Suprapubic skin (tissue), 4 donors: ENCODE measurements at regions not wholly inside any gene's neighbourhood (a gene's known extent, or its start where the extent isn't known, plus 50 kb on each side); places are given as distances from the start of the nearest gene placed in this dataset.
"Not testable (repeated sequence)": the region's sequence is repeated elsewhere in the genome, so short reads cannot be mapped to it uniquely, and the experiment has no call there.

Experiments
- DNase-seq, 2 donors: peaks; one replicate each; pipeline ENCODE4 v3.0.0-alpha.2; 2019; ENCODE audit warnings: low spot score in 2 of 2
- H3K27ac ChIP-seq: fragments of 200-600 bp; sonication (generic); one replicate; pipeline ENCODE4 v1.5.1; 2019
- H3K27me3 ChIP-seq: fragments of 200-600 bp; sonication (generic); one replicate; pipeline ENCODE4 v1.5.1; 2019
- H3K36me3 ChIP-seq: fragments of 200-600 bp; sonication (generic); one replicate; pipeline ENCODE4 v1.5.1; 2019
- H3K4me1 ChIP-seq: fragments of 200-600 bp; sonication (generic); one replicate; pipeline ENCODE4 v1.5.1; 2019
- H3K4me3 ChIP-seq: fragments of 200-600 bp; sonication (generic); one replicate; pipeline ENCODE4 v1.5.1; 2019; ENCODE audit warnings: mild to moderate bottlenecking
- H3K9me3 ChIP-seq: fragments of 200-600 bp; sonication (generic); one replicate; pipeline ENCODE4 v1.5.1; 2019
- CTCF ChIP-seq, 2 donors: fragments of 200-600 bp in 1 of 2; fragments of 450-650 bp in 1 of 2; sonication (generic) in 1 of 2; IDR thresholded peaks; one replicate each; pipeline ENCODE4 v1.5.1; 2016 to 2019; ENCODE audit warnings: antibody characterized with exemption in 2 of 2, mild to moderate bottlenecking in 1 of 2, moderate library complexity in 1 of 2
- EP300 ChIP-seq: sonication (generic); formaldehyde crosslinking; IDR thresholded peaks from one replicate; pipeline ENCODE4 v1.6.1; 2017; ENCODE audit warnings: antibody characterized with exemption
- POLR2A ChIP-seq, 2 donors: fragments of 450-650 bp; IDR thresholded peaks; one replicate each; pipeline ENCODE4 v1.6.1; 2017; ENCODE audit warnings: antibody characterized with exemption in 2 of 2, mild to moderate bottlenecking in 2 of 2, moderate library complexity in 2 of 2
- POLR2AphosphoS5 ChIP-seq, 3 donors: sonication (generic); formaldehyde crosslinking; IDR thresholded peaks; one replicate each; pipeline ENCODE4 v1.6.1; 2017; ENCODE audit warnings: antibody characterized with exemption in 3 of 3
- WGBS: methylation state at CpG from one replicate; pipeline ENCODE4 v1.1.5; 2018; 5-methylcytosine and 5-hydroxymethylcytosine counted together

DNA sequence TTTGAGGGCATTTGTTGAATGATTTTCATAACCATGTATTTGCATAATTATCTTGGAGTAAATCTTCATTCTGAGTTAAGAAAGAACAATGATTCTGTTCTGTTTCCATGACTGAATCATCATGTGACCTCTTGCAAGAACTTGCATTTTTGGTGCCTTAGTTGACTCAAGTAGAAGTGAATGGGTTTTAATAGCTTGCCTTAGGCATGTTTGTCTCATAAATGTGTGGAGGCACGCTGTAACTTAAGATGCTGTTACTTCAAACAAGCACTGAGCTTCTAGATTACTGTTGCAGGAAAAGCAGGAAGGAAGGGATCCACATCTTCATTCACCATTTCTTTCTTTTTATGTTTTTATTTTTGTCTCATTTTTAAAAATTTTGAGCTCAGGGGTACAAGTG lies 875.8 kb downstream of the PRIM2 start:
- H3K4me3 ChIP-seq, H3K36me3 ChIP-seq, H3K27me3 ChIP-seq, H3K27ac ChIP-seq, DNase-seq, H3K4me1 ChIP-seq, H3K9me3 ChIP-seq: not testable (repeated sequence)
- 20% methylated on average over 1 of the region's 1 CpG for WGBS

GRCh38 chr6:58198301-58198700 lies 880.9 kb downstream of the PRIM2 start:
- H3K4me1 ChIP-seq, result no peaks in the 10 kb centered on the region
- no peaks in the 10 kb centered on the region for H3K36me3 ChIP-seq
- TF ChIP-seq CTCF (IDR thresholded peaks at IDR 0.05), result no peak
- TF ChIP-seq EP300, result no peak
- TF ChIP-seq POLR2A (IDR thresholded peaks at IDR 0.05), result no peak
- no peak for TF ChIP-seq POLR2AphosphoS5 (IDR thresholded peaks at IDR 0.05)
- no peak overlapping the region for H3K27ac ChIP-seq
- DNase-seq, result no peak
- H3K4me3 ChIP-seq, result no peak overlapping the region
- H3K27me3 ChIP-seq, result no peaks in the 10 kb centered on the region
- no peaks in the 10 kb centered on the region for H3K9me3 ChIP-seq
- WGBS, result 83% methylated on average over 5 of the region's 5 CpGs

GRCh38 chr6:58237124-58237523 lies 919.7 kb downstream of the PRIM2 start:
- not testable (repeated sequence) for H3K4me3 ChIP-seq, H3K27ac ChIP-seq, H3K4me1 ChIP-seq, H3K27me3 ChIP-seq, DNase-seq, H3K36me3 ChIP-seq, H3K9me3 ChIP-seq
- 100% methylated on average over 1 of the region's 1 CpG for WGBS

GRCh38 chr6:58238421-58238820 lies 921.0 kb downstream of the PRIM2 start:
- H3K36me3 ChIP-seq, H3K9me3 ChIP-seq, H3K4me3 ChIP-seq, H3K27ac ChIP-seq, H3K27me3 ChIP-seq, DNase-seq, H3K4me1 ChIP-seq: not testable (repeated sequence)

GRCh38 chr6:58257625-58258024 lies 940.2 kb downstream of the PRIM2 start:
- DNase-seq, H3K36me3 ChIP-seq, H3K27ac ChIP-seq, H3K9me3 ChIP-seq, H3K4me1 ChIP-seq, H3K27me3 ChIP-seq, H3K4me3 ChIP-seq: not testable (repeated sequence)
- WGBS, result 92% methylated on average over 16 of the region's 23 CpGs

DNA sequence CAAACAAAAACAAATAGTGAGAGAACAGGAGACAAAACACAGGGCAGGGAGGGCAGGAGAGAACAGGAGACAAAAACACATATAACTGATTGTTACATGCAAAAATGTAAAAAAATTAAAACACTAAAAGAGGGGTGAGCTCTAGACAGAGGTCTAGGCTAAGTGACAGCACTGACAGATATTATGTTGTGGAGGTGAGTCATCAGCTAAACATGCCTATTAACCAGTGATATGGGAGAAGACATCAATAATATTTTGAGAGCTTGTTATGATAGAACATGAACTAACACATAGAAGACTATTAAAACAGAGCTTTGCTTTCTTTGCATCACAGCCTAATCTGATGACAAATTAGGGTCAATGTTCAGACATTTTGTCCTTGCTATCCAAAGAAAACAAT lies 972.7 kb downstream of the PRIM2 start:
- H3K4me3 ChIP-seq, result no peak overlapping the region
- H3K9me3 ChIP-seq, result peaks cover 6% of the 10 kb centered on the region
- H3K36me3 ChIP-seq, result no peaks in the 10 kb centered on the region
- no peak for TF ChIP-seq CTCF (IDR thresholded peaks at IDR 0.05)
- no peak overlapping the region for H3K27ac ChIP-seq
- H3K27me3 ChIP-seq, result no peaks in the 10 kb centered on the region
- DNase-seq, result no peak
- no peaks in the 10 kb centered on the region for H3K4me1 ChIP-seq

DNA sequence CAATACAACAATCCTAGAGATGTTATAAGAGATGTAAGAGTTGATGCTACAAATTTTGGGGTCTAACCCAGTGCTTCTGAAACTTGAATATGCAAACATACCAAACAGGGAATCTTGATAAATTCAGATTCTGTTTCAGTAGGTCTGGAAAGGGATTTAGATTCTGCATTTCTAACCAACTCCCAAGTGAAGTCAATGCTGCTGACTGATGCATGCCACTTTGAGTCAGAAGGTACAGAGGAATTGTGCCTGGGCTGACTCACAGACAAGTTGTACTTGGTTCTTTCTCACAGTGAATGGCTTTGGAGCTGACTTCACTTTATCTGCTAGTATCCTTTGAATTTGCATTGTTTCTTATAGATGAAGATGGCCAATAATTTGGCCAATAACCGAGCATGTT lies 973.9 kb downstream of the PRIM2 start:
- not testable (repeated sequence) for H3K9me3 ChIP-seq, H3K4me1 ChIP-seq, H3K27ac ChIP-seq, DNase-seq, H3K4me3 ChIP-seq, H3K27me3 ChIP-seq, H3K36me3 ChIP-seq
- 77% methylated on average over 1 of the region's 1 CpG for WGBS

GRCh38 chr6:58307901-58308300 lies 990.5 kb downstream of the PRIM2 start:
- H3K36me3 ChIP-seq, H3K4me1 ChIP-seq, H3K4me3 ChIP-seq, DNase-seq, H3K9me3 ChIP-seq, H3K27ac ChIP-seq, H3K27me3 ChIP-seq: not testable (repeated sequence)

- not testable (repeated sequence) for H3K4me1 ChIP-seq, H3K27me3 ChIP-seq, H3K36me3 ChIP-seq, H3K27ac ChIP-seq, H3K9me3 ChIP-seq, H3K4me3 ChIP-seq, DNase-seq
These were observed 1014.7 kb downstream of the PRIM2 start for GRCh38 chr6:58332108-58332507.

DNA sequence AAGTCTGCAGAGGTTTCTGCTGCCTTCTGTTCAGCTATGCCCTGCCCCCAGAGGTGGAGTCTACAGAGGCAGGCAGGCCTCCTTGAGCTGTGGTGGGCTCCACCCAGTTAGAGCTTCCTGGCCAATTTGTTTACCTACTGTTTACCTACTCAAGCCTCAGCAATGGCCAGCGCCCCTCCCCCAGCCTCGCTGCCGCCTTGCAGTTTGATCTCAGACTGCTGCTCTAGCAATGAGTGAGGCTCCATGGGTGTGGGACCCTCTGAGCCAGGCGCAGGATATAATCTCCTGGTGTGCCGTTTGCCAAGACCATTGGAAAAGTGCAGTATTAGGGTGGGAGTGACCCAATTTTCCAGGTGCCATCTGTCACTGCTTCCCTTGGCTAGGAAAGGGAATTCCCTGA lies 1024.9 kb downstream of the PRIM2 start:
- H3K36me3 ChIP-seq, H3K27me3 ChIP-seq, H3K4me3 ChIP-seq, DNase-seq, H3K4me1 ChIP-seq, H3K27ac ChIP-seq: not testable (repeated sequence)
- WGBS, result 83% methylated on average over 2 of the region's 5 CpGs
- peaks cover 10% of the 10 kb centered on the region for H3K9me3 ChIP-seq

DNA sequence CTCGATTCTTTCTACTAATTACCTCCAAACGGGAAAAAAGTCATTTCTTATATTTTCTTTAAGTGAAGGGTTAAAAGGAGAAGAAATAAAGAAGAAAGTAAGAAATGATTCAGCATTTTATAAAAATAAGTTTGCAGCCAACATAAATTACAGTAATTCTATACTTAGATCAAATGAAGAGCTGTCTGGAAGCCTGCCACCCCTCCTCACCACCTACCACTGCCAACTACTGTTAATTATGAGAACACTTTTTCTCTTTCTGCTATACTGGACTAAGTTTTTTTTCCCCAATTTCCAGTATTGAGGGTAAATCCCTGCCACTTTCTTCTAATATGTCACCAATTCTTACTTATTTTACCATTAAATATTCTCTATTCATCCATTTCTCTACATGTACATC lies 1030.1 kb downstream of the PRIM2 start:
- H3K27ac ChIP-seq, H3K36me3 ChIP-seq, DNase-seq, H3K4me1 ChIP-seq, H3K27me3 ChIP-seq, H3K9me3 ChIP-seq, H3K4me3 ChIP-seq: not testable (repeated sequence)
- WGBS, result 85% methylated on average over 2 of the region's 2 CpGs

- DNase-seq, H3K4me1 ChIP-seq, H3K27me3 ChIP-seq, H3K36me3 ChIP-seq, H3K27ac ChIP-seq, H3K9me3 ChIP-seq, H3K4me3 ChIP-seq: not testable (repeated sequence)
- 90% methylated on average over 1 of the region's 1 CpG for WGBS
These were observed 1034.2 kb downstream of the PRIM2 start for GRCh38 chr6:58351619-58352018.

DNA sequence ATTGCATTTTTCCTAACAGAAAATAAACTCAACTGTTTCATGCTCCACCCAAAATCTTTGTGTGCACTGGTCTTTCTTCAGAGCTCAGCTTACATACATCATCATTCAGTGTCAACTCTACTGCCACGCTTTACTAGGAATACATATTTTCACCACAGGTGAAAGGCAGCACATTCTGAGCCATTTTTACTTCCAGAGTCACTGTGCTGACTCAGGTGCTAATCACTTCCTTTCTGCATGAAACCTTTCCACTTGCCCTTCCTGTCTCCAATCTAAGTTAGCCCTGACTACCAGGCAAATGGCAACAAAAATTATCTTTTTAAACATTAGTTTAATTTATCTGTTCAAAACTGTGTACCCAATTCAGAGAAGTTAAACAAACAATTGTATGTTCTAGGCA lies 1041.0 kb downstream of the PRIM2 start:
- H3K36me3 ChIP-seq, H3K27me3 ChIP-seq, H3K9me3 ChIP-seq, H3K27ac ChIP-seq, DNase-seq, H3K4me3 ChIP-seq, H3K4me1 ChIP-seq: not testable (repeated sequence)
- WGBS, result 75% methylated on average over 1 of the region's 1 CpG
